IgD-negative memory B cell (primary cell): ENCODE measurements at regions not wholly inside any gene's neighbourhood (a gene's known extent, or its start where the extent isn't known, plus 50 kb on each side); places are given as distances from the start of the nearest gene placed in this dataset.

Experiments used
- H3K27ac Mint-ChIP-seq, 3 donors: one replicate each; pipeline ENCODE4 v1.8.0; 2020 to 2022; ENCODE audit warnings: mild to moderate bottlenecking in 3 of 3, mixed read lengths in 3 of 3, moderate library complexity in 1 of 3
- H3K27me3 Mint-ChIP-seq: one replicate; pipeline ENCODE4 v1.8.0; 2021; ENCODE audit warnings: mixed read lengths
- H3K36me3 Mint-ChIP-seq: one replicate; pipeline ENCODE4 v1.8.0; 2020; ENCODE audit warnings: mild to moderate bottlenecking, mixed read lengths
- H3K4me1 Mint-ChIP-seq, 3 donors: one replicate each; pipeline ENCODE4 v1.8.0; 2020 to 2022; ENCODE audit warnings: mixed read lengths in 3 of 3, mild to moderate bottlenecking in 1 of 3
- H3K4me3 Mint-ChIP-seq, 4 donors: one replicate each; pipeline ENCODE4 v1.8.0; 2020 to 2022; ENCODE audit warnings: mild to moderate bottlenecking in 4 of 4, mixed read lengths in 4 of 4, moderate library complexity in 3 of 4
- H3K9me3 Mint-ChIP-seq, 3 donors: one replicate each; pipeline ENCODE4 v1.8.0; 2020 to 2021; ENCODE audit warnings: mixed read lengths in 3 of 3, mild to moderate bottlenecking in 1 of 3

DNA sequence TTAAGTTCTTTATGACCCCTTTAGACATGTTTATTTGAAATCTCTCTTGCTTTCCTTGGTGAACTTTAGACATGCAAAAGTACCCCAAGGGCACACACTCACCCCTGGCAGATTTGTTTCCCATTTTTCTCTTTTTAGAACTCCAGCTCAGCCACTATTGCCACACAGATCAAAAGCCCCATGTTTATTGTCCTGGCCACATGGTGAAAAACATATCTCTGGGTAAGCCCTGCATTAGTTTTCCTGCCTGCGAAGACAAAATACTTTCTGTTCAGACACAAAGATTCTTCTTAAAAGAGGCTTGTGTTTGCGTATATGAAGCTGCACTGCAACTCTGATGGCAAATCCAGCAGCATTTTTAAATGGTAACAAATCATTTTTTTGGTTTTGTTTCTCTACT, 200.0 kb downstream of the POLR1F start:
- Mint-ChIP-seq H3K36me3 (no peaks in the 10 kb centered on the region), H3K4me1 (no peaks in the 10 kb centered on the region), H3K27me3 (no peaks in the 10 kb centered on the region), H3K4me3 (no peak overlapping the region), H3K27ac (no peak overlapping the region), H3K9me3 (peaks cover 0 to 3% (median 0%) of the 10 kb centered on the region in 3 donors)

DNA sequence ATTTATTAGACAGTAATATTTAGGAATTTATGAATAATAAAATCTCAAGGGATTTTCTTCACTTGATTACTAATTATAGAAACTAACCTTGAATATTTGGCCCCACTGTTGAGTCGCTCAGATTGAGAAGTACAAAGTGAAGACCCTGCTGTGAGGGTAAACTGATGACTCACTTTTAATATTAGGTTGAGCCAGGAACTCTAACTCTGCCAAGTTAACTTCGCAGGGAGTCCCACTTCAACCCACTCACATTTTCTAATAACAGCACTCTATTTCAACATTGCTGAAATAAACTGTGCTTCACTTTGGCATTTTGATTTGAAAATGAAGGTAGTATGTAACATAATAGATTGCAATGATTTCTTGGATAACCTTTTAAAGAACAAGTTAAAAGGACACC, 200.7 kb downstream of the POLR1F start:
- no peaks in the 10 kb centered on the region for H3K4me1 Mint-ChIP-seq
- no peaks in the 10 kb centered on the region for H3K27me3 Mint-ChIP-seq
- H3K4me3 Mint-ChIP-seq, result no peak overlapping the region
- no peaks in the 10 kb centered on the region for H3K36me3 Mint-ChIP-seq
- peaks cover 0 to 3% (median 0%) of the 10 kb centered on the region in 3 donors for H3K9me3 Mint-ChIP-seq
- no peak overlapping the region for H3K27ac Mint-ChIP-seq

DNA sequence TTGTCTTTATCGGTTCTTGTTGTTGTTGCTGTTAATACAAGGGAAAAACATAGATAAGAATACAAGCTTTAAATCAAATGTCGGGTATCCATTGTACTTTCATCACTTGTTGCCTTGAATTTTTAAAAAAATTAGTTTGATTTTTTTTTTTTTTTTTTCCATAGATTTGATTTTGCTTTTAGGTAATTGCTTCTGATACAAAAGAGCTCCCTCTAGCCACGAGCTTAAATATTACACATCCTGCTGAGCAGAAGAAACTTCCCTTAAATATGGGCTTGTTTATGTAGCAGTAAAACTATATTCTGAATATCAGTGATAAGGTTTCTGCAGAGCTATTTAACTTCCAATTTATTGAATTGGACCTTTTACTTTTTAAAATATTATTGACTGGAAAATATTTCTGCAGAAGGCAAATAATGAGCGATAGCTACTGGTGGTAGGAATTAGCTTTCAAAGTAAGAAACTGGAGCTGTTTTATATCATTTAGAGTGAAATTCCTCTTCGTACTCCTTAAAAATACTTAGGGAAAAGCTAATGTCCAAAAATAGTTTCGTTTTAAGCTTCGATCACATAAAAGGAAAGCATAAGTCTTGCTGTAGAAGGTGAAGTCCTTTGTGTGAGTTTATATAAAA, 216.9 kb downstream of the POLR1F start:
- Mint-ChIP-seq H3K27ac (no peak overlapping the region), H3K36me3 (no peaks in the 10 kb centered on the region), H3K4me3 (no peak overlapping the region), H3K27me3 (no peaks in the 10 kb centered on the region), H3K9me3 (no peaks in the 10 kb centered on the region), H3K4me1 (no peaks in the 10 kb centered on the region)

DNA sequence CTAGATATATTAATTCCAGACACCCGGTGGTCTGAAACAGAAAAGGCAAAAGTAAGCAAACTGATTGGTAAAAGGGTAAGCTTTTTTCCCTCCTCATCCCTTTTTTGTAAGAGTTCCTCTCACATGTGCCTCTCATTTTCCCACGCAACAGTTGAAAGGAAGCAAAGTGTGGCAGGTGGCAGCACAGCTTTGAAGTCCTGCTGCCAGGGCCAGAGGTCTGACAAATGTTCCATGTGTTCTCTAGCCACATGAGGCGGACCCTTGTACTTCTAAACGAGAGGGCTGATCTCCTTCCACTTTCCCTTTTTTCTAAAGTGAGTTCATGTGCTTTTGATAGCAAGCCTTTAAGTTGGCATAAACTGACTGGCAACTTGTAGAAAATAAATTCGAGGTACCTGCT, 217.5 kb downstream of the POLR1F start:
- Mint-ChIP-seq H3K4me1 (no peaks in the 10 kb centered on the region), H3K27ac (no peak overlapping the region), H3K36me3 (no peaks in the 10 kb centered on the region)

DNA sequence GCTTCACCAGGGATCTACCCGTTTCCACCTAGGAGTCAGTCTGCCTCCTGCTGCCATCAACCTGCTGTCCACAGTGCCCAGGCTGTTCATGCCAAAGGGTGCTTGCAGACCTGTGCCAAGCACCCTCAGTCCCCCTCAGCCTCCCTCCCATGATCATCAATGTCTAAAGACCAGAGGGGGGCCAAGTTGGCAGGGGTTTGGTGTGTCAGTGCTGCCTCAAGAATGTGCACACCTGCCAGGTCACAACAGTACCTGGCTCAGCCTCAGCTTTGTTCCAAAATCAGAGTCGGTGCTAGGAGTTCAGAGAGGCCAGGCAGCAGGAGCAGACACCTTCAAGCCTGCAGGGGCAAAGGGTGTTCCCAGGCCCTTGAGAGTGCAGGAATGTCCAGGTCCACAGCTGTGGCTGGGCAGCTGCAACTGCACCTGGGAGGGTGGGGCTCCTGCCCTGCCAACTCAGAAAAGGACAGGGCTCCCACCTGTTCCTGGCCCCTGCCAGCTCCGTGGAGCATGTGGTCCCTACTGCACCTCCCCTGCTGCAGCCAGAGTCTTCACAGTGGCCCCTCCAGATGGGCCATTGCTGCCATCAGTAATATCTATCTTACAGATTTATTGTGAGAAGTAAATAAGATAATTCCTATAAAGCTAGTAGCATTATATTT, 219.5 kb downstream of the POLR1F start:
- H3K36me3 Mint-ChIP-seq, result no peaks in the 10 kb centered on the region
- H3K4me3 Mint-ChIP-seq, result no peak overlapping the region
- H3K9me3 Mint-ChIP-seq, result no peaks in the 10 kb centered on the region
- H3K27ac Mint-ChIP-seq, result no peak overlapping the region
- H3K4me1 Mint-ChIP-seq, result no peaks in the 10 kb centered on the region
- H3K27me3 Mint-ChIP-seq, result no peaks in the 10 kb centered on the region

More for the DNA sequence above, 217.5 kb downstream of the POLR1F start:
- H3K4me3 Mint-ChIP-seq, result no peak overlapping the region
- no peaks in the 10 kb centered on the region for H3K27me3 Mint-ChIP-seq
- no peaks in the 10 kb centered on the region for H3K9me3 Mint-ChIP-seq

DNA sequence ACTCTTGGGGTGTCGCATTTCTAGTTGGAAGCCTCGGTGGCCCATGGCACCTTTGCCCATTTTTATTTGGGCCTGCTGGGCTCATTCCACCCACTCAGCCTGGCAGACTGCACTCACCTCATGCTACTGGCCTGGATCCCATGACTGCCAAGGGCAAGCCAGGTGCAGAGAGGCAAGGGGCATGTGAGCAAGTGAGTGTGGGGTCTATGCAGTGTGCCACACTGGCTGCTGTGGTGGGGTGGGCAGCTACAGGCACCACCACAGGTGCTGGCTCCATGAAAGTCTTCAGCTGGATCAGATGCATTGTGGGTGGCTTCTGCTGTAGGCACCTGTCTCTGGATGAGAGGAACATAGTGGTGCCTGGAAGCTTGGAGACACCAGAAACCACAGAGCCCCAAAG, 220.8 kb downstream of the POLR1F start:
- no peaks in the 10 kb centered on the region for H3K36me3 Mint-ChIP-seq
- H3K9me3 Mint-ChIP-seq, result no peaks in the 10 kb centered on the region
- no peak overlapping the region for H3K4me3 Mint-ChIP-seq
- H3K27ac Mint-ChIP-seq, result no peak overlapping the region
- H3K4me1 Mint-ChIP-seq, result no peaks in the 10 kb centered on the region
- no peaks in the 10 kb centered on the region for H3K27me3 Mint-ChIP-seq

DNA sequence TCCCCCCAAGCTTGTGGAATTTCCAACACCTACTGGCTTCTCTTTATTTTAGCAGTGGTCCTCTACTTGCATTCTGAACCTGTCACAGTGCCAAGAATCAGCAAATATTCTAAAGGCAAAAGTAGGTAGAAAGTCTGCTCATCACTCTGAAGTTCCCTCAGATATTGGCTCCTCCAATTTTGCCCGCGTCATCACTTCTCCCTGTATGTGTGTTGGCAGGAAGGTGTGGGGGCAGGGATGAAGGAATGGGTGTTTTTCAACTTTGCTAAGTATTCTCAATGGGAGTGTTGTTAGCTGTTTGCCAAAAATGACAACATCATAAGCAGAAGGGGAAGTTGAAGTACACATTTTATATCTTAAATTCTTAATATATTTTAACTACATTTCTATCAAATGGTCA, 226.2 kb downstream of the POLR1F start:
- H3K27ac Mint-ChIP-seq, result no peak overlapping the region

DNA sequence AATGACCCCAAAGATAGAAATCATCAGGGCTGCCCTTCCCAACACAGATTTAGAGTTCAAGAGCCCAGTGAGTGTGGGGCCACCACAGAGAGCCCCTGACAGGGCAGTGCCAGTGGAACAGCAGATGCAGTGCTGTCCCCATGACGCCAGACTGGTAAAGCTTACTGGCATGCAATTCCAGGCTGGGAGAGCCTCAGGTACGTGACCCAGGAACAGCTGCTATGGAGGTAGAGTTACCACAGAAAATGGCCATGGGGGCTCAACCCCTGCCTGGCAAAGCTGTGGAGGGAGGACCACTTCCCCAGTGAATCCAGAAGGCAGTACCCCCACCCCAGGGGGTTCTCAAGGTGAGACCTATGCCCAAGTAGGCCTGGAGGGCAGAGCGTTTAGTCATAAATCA, 228.5 kb downstream of the POLR1F start:
- Mint-ChIP-seq H3K4me1 (no peaks in the 10 kb centered on the region), H3K27ac (no peak overlapping the region), H3K4me3 (no peak overlapping the region), H3K9me3 (peaks cover 0 to 3% (median 0%) of the 10 kb centered on the region in 3 donors), H3K27me3 (peaks cover 3% of the 10 kb centered on the region), H3K36me3 (no peaks in the 10 kb centered on the region)

More for the DNA sequence above, 226.2 kb downstream of the POLR1F start:
- H3K9me3 Mint-ChIP-seq, result peaks cover 0 to 3% (median 0%) of the 10 kb centered on the region in 3 donors
- H3K4me3 Mint-ChIP-seq, result no peak overlapping the region
- H3K27me3 Mint-ChIP-seq, result peaks cover 3% of the 10 kb centered on the region
- H3K36me3 Mint-ChIP-seq, result no peaks in the 10 kb centered on the region
- H3K4me1 Mint-ChIP-seq, result no peaks in the 10 kb centered on the region

DNA sequence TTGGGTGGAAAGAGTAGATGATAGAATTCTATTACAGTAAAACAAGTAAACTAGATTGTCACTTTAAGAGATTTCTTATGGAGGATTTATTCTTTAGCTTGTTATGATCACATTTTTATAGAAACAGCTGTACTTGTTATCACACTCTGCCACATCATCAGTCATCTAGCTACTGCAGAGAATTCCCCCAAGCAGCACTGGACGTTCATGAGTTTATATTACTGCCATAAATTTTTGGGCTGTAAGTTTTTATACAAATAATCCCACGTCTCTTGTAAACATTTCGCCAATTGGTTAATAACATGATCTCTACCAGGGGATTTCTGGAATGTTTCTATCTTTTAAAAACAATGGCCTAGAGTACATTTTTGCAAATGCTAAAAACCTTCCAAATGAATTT, 238.8 kb downstream of the POLR1F start:
- Mint-ChIP-seq H3K4me3 (no peak overlapping the region), H3K27ac (no peak overlapping the region), H3K9me3 (no peaks in the 10 kb centered on the region), H3K36me3 (no peaks in the 10 kb centered on the region), H3K27me3 (no peaks in the 10 kb centered on the region), H3K4me1 (no peaks in the 10 kb centered on the region)

DNA sequence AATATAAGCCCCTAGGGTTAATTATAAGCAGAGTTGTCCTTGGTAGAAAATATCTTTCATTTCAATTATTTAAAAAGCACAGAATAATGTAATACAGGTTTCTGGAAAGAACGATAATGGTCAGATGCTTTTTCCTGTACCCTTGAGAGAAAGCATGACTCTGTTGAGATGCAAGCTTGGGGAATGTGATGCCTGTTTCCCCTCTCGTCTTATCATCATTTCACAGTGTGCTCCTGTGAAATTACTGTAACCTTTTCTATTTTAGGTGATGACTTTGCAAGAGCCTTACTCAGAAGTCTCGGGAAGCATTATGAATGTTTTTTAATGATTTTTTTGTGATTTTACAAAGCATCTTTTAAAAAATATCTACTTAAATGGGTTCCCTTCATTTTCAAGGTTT, 243.0 kb downstream of the POLR1F start:
- Mint-ChIP-seq H3K4me3 (no peak overlapping the region), H3K27ac (no peak overlapping the region), H3K9me3 (peaks cover 0 to 1% (median 0%) of the 10 kb centered on the region in 3 donors), H3K27me3 (no peaks in the 10 kb centered on the region), H3K4me1 (no peaks in the 10 kb centered on the region), H3K36me3 (no peaks in the 10 kb centered on the region)

DNA sequence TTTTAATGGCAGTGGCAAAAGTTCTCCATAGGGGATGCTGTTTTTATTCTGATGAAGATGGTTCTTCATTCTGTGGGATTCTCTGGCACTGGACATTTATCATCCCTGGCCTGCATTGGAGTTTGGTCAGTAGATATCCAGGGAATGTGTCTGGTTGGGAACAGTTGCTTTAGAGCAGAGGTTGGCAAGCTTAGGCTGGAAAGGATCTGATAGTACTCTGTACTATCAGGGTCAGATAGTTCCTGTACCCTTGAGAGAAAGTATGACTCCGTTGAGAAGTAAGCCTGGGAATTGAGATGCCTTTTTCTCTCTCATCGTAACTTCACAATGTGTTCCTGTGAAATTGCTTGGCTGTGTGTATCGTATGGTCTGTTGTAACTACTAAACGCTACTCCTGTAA, 244.1 kb downstream of the POLR1F start:
- H3K4me1 Mint-ChIP-seq, result no peaks in the 10 kb centered on the region
- no peak overlapping the region for H3K27ac Mint-ChIP-seq
- no peaks in the 10 kb centered on the region for H3K27me3 Mint-ChIP-seq
- H3K36me3 Mint-ChIP-seq, result no peaks in the 10 kb centered on the region
- H3K9me3 Mint-ChIP-seq, result peaks cover 0 to 1% (median 0%) of the 10 kb centered on the region in 3 donors
- H3K4me3 Mint-ChIP-seq, result no peak overlapping the region

DNA sequence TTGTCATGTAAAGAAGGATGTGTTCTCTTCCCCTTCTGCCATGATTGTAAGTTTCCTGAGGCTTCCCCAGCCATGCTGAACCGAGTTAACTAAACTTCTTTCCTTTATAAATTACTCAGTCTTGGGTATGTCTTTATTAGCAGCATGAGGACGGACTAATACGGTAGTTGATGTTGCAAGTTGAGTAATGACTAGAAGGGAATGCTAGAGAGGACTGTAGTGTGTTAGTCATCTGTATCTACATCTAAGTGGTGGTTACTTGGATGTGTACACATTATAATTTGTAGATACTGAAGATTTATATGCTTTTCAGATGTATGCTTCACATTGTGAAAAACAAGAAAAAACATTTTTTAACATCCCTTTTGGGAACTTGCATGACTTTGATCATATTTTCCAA, 244.6 kb downstream of the POLR1F start:
- Mint-ChIP-seq H3K4me3 (no peak overlapping the region), H3K27me3 (no peaks in the 10 kb centered on the region), H3K9me3 (peaks cover 0 to 1% (median 0%) of the 10 kb centered on the region in 3 donors), H3K27ac (no peak overlapping the region), H3K36me3 (no peaks in the 10 kb centered on the region), H3K4me1 (no peaks in the 10 kb centered on the region)

DNA sequence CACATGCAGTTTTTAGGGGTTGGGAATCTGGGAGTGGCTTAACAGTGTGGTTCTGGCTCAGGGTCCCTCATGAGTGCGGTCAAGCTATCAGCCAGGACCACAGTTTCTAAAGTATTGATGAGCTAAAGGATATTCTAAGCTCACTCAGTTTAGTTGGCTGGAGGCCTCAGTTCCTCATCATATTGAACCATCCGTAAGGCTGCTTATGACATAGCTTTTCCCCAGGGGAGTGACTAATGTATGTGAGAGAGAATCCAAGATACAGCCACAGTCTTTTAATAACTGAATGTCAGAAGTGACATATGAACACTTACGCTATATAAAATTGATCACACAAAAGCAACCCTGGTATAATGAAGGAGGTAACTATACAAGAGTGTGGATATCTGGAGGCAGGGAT, 245.3 kb downstream of the POLR1F start:
- no peaks in the 10 kb centered on the region for H3K4me1 Mint-ChIP-seq
- peaks cover 0 to 1% (median 0%) of the 10 kb centered on the region in 3 donors for H3K9me3 Mint-ChIP-seq
- no peak overlapping the region for H3K4me3 Mint-ChIP-seq
- H3K27me3 Mint-ChIP-seq, result no peaks in the 10 kb centered on the region
- no peaks in the 10 kb centered on the region for H3K36me3 Mint-ChIP-seq
- no peak overlapping the region for H3K27ac Mint-ChIP-seq

DNA sequence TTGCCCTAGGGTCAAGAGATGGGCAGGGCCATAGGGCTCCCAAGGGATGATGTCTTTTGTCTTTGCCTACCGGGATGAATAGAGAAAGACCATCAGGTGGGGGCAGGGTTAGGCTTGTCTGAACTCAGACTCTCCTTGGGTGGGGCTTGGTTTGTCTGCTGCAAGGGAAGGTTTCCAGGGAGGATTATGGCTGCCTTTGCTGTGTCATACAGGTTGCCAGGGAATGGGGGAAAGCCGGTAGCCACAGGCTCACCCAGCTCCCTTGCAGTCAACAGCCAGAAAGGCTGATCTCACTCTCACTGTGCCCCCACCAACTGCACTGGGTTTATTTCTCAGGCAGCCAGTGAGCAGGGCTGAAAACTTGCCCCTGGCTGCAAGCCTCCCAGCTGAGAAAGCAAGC, 253.2 kb downstream of the POLR1F start:
- Mint-ChIP-seq H3K4me3 (no peak overlapping the region), H3K4me1 (no peaks in the 10 kb centered on the region), H3K27me3 (no peaks in the 10 kb centered on the region), H3K36me3 (no peaks in the 10 kb centered on the region), H3K27ac (no peak overlapping the region), H3K9me3 (peaks cover 0 to 9% (median 2%) of the 10 kb centered on the region in 3 donors)

DNA sequence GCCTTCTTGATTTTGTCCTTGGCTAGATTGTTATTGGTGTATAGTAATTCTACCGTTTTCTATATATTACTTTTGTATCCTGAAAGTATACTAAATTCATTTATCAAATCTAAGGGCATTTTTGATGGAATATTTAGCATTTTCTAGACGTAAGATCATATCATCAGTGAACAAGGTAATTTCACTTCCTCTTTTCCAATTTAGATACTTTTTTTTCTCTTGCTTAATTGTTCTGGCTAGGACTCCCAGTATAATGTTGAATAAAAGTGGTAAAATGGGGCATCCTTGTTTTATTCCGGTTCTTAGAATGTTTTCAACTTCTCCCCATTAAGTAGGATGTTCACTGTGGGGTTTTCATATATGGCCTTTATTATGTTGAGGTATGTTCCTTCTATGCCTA, 260.7 kb downstream of the POLR1F start:
- no peaks in the 10 kb centered on the region for H3K36me3 Mint-ChIP-seq
- H3K4me3 Mint-ChIP-seq, result no peak overlapping the region
- peaks cover 0 to 6% (median 0%) of the 10 kb centered on the region in 3 donors for H3K9me3 Mint-ChIP-seq
- H3K27me3 Mint-ChIP-seq, result no peaks in the 10 kb centered on the region
- H3K27ac Mint-ChIP-seq, result no peak overlapping the region
- no peaks in the 10 kb centered on the region for H3K4me1 Mint-ChIP-seq
